DMS 273 (cell line): ENCODE measurements at regions not wholly inside any gene's neighbourhood (a gene's known extent, or its start where the extent isn't known, plus 50 kb on each side); places are given as distances from the start of the nearest gene placed in this dataset.
"Not testable (repeated sequence)": the region's sequence is repeated elsewhere in the genome, so short reads cannot be mapped to it uniquely, and the experiment has no call there.

Experiments
- DNase-seq: peaks from one replicate; lab custom pipeline; 2025; ENCODE audit not compliant: unreplicated experiment; lab: John Stamatoyannopoulos, UW

DNA sequence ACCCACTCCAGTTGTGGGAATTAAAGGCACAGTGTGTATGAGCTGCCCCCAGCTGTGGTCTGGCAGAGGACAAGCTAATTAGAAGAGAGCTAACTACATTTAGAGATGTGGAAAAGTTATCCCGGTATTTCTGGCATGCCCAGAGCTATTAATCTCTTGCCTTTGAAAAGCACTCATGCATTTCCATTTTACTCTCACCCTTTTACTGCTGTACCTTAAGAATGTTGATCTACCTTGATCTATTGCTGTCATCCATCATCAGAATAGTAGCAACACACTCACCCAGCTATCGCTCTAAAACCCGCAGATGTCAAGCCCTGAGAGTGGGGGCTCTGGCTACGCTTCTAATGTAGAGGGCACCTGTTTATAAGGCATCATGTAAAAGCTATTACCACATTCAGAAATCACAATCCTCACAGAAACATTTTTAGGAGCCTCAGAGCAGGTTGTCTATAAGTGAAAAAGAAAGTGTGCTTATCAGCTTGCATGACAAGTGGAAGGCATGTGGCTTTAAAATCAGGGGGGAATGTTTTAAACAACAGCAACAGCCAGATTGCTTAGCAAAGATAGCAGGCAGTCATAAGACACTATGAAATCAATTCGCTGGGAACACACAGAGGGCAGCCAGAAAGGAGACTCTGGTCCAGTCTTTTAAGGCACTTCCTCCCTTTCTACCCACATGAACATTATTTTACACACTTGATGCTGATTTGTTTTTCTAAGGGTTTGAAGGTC is 224.2 kb upstream of the IRS2 start:
- no peak for DNase-seq

DNA sequence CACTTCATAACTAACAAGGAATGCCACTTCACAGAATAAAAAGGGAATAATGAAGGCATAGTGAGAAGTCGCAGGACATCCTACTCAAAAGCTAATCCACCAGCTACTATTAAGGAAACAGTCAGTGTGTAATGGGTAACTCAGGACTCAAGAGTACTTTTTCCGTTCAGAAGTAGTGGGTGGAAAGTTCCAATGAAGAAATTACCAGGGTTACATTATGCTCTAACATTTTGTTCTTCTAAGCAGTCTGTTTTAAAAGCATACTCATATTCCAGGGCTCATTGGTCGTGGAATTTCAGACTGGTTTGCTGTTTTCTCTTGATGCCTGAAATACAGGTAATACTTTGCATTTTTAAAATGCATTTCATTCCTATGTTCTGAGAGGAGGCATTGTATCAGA is 222.4 kb upstream of the IRS2 start:
- DNase-seq = no peak

DNA sequence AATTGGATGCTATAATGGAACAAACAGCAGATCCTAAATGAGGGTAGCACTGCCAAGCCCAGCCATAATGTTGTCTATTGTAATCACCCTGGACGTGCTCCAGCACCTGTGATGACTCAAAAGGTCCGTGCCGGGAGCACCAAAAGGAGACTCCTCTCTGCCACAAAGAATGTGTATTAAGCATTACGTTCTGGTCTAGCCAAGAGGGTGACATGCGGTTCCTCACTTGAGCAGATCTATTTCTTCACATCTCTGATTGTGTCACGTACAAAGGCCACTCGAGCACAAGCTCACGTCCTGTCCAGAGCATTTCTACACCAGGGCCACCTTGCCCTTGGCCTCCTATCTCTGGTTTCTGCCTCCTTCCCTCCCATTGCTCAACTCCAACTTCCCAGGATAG is 219.9 kb upstream of the IRS2 start:
- DNase-seq = no peak

DNA sequence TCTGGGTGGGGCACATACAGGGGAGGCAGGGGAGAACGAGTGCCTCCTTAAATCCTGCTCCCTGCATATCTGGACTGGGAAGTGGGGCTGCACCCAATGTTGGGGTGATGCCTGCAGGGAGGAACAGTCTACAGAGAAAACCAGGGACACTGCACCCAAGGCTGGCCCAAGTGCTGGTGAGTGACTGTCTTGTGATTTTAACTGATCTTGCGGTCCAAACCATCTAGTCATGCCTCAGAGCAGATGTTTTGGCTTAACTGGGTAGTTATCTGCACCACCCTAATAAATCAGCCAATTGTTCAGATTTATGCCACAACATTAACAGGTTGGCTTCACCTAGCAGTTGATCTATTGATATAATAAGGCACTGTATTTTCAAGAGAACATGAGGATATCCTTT is 219.2 kb upstream of the IRS2 start:
- no peak for DNase-seq

- no peak for DNase-seq
These were observed 218.4 kb upstream of the IRS2 start for GRCh38 chr13:110004814-110005213.

DNA sequence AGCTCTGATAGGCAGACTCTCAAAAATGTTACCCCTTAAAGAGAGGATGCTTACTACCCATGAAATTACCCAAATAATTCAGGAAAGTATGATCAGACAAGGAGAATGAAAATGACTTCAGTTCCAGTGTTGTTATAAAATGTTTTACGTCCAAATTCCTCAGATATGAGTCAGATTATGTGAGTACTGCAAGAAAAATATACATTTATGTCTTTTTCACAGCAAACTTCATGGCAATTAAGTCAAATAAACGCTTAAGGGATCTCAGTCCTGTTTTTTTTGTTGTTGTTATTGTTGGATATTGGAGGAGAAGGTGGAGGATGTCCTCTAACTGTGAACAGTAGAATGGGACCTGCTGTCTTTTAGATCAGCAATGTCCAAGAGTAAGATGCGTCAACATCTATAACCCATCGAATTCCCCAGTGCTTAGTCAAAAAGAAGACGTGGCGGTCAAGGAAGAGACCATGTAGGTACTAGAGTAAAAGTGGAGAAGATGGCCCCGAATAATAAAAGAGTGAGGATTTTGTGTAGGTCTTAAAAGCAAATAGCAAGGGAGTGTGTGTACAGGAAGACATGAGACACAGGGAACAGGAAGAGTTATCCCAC is 215.4 kb upstream of the IRS2 start:
- no peak for DNase-seq

- no peak for DNase-seq
These were observed 214.4 kb upstream of the IRS2 start for GRCh38 chr13:110000534-110001345.

- no peak for DNase-seq
These were observed 213.5 kb upstream of the IRS2 start for GRCh38 chr13:109999659-110000533.

DNA sequence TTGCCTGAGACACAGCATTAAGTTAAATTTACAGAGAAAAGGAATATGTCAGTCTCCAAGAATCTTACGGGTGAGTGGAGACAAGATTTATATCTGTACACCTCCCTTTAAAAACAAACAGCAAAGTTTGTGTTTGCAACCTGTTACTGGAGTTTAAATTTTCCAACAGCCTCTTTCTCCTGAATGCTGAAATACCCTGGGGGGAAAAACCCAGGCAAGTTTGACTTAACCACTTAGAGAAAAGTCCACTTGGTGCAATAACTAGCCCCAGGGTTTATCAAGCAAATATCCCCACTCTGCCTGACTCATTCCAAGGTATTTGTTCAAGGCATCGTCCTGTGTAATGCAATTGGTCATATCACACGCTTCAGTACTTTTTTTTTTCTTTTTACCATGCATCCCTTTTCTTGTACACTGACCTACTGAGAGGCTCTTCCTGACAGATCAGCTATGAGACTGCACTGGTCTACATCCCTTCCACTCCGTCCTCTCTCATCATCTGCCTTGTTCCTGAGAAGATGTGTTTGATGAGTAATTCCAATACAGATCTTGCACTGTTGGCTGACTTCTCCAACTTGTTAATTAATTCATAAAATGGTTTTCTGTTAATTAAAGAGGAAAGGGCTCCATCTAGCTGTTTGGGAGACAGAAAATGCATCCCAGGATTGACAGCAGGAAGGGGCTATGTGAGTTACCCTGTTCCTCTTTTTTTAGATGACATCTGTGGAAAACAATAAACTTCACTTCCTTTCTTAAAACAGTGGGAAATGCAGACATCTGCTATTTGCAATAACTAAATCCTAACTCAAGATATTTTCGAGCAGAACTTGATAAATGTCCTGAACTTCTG is 212.5 kb upstream of the IRS2 start:
- DNase-seq = peak; percentile 1

- DNase-seq = no peak
These were observed 211.7 kb upstream of the IRS2 start for GRCh38 chr13:109998037-109998436.

DNA sequence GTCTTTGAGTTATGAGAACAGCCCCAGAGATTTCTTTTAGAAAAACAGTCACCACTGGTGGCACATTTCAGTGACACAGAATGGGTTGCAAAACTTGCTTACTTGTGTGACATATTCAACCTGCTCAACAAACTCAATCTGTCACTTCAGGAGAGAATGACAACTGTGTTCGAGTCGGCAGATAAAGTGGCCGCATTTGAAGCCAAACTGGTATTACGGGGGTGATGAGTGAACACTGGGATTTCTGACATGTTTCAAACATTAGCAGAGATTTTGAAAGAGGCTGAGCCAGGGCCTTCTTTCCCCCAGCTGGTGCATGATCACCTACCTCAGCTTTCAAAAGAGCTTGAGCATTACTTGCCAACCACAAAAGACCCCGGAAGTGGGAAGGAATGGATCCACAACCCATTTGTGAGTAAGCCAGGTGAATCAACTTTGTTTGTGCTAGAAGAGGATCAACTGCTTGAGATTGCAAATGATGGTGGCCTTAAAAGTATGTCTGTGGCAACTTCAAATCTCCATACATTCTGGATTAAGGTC is 210.7 kb upstream of the IRS2 start:
- DNase-seq = not testable (repeated sequence)

DNA sequence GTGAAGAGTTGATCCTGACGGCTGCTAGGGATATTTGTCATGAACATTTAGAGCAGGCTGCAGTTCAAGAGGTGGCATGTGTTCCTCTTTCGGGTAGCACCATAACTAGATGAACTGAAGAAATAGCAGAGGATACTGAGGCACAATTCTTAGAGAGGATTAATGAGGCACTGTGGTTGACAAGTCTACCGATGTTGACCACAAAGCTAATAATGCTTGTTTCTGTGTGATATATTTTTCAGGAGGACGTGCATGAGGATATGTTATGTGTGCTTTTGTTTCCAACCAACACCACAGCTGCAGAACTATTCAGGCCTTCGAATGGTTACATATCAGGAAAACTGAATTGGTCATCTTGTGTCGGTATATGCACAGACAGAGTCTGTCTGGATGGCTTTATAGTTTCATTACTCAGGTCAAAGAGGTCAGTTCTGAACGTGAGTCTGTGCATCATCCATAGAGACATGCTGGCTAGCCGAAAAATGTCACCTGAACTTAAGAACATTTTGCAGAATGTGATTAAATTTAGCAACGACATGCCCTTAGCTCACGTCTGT is 210.1 kb upstream of the IRS2 start:
- no peak for DNase-seq

DNA sequence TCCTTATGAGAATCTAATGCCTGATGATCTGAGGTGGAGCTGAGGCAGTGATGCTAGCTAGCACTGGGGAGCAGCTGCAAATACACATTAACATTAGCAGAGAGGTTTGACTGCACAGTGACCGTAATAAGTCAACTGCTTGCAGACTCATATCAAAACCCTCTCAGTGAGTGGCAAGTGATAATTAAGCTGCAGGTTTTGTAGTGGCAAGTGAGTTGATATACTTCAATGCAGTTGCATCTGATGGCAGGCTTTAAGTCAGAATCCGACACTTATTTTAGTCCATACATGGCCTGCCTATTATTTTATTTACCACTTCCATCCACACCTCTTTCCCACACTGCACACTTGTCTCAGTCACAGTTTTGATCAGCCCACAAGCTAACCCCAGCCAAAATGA is 209.2 kb upstream of the IRS2 start:
- DNase-seq = no peak

- DNase-seq = no peak
These were observed 203.9 kb upstream of the IRS2 start for GRCh38 chr13:109990296-109990695.

- no peak for DNase-seq
These were observed 203.3 kb upstream of the IRS2 start for GRCh38 chr13:109989686-109990085.

- no peak for DNase-seq
These were observed 202.8 kb upstream of the IRS2 start for GRCh38 chr13:109989155-109989554.

DNA sequence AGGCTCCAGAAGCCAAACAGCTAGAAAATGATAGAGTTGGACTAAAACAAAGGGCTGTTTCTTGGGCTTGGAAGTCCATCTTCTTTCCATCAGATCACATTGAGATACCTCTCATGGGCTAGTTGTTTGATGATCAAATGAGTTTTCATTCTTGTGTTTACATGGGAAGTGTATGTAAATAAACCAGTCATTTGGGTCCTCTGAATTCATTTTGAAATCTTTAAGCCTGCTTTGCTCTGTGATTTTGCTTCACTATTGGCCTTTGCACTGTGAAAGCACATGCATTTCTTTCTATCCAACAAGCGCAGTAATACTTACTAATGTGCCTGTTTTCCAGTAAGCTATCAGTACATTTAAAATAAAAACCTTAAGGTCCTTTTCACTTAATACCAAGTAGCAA is 200.5 kb upstream of the IRS2 start:
- DNase-seq = no peak

- DNase-seq = no peak
These were observed 199.6 kb upstream of the IRS2 start for GRCh38 chr13:109985871-109986450.

GRCh38 chr13:109983447-109983846 is 197.1 kb upstream of the IRS2 start:
- no peak for DNase-seq
